Neural progenitor cell (in vitro differentiated cells): ENCODE measurements at regions not wholly inside any gene's neighbourhood (a gene's known extent, or its start where the extent isn't known, plus 50 kb on each side); places are given as distances from the start of the nearest gene placed in this dataset.
A peak's percentile ranks its signal among the peaks of the same experiment; 100 is the strongest.

Source experiments
- DNase-seq: peaks from one replicate; pipeline ENCODE4 v3.0.0-alpha.2; 2016; ENCODE audit warnings: low spot score
- H2AFZ ChIP-seq: fragments of 200-600 bp; sonication (generic); replicated peaks from 2 replicates; pipeline ENCODE4 v1.6.1; 2016; ENCODE audit warnings: antibody characterized with exemption
- H3F3A ChIP-seq: fragments of 200-600 bp; sonication (generic); 2 replicates; pipeline ENCODE4 v1.6.1; 2016; ENCODE audit warnings: antibody characterized with exemption, low read depth
- H3K27ac ChIP-seq: fragments of 200-600 bp; sonication (generic); 2 replicates; pipeline ENCODE4 v1.5.1; 2016; ENCODE audit warnings: mild to moderate bottlenecking
- H3K27me3 ChIP-seq: fragments of 200-600 bp; sonication (generic); 2 replicates; pipeline ENCODE4 v1.6.1; 2016; ENCODE audit warnings: mild to moderate bottlenecking, moderate library complexity
- H3K36me3 ChIP-seq: fragments of 200-600 bp; sonication (generic); 2 replicates; pipeline ENCODE4 v1.5.1; 2016
- H3K4me1 ChIP-seq: fragments of 200-600 bp; sonication (generic); 2 replicates; pipeline ENCODE4 v1.6.1; 2016; ENCODE audit warnings: mixed run types
- H3K4me2 ChIP-seq: fragments of 200-600 bp; sonication (generic); 2 replicates; pipeline ENCODE4 v1.6.1; 2016
- H3K4me3 ChIP-seq: fragments of 200-600 bp; sonication (generic); 2 replicates; pipeline ENCODE4 v1.5.1; 2016
- H3K79me2 ChIP-seq: fragments of 200-600 bp; sonication (generic); 2 replicates; pipeline ENCODE4 v1.6.1; 2016; ENCODE audit warnings: low read depth
- H3K9ac ChIP-seq: fragments of 200-600 bp; sonication (generic); 2 replicates; pipeline ENCODE4 v1.6.1; 2016
- H3K9me3 ChIP-seq: fragments of 200-600 bp; sonication (generic); 2 replicates; pipeline ENCODE4 v1.5.1; 2016; ENCODE audit warnings: low read depth
- H4K20me1 ChIP-seq: fragments of 200-600 bp; sonication (generic); 2 replicates; pipeline ENCODE4 v1.6.1; 2016; ENCODE audit warnings: low read depth
- H3K27ac Mint-ChIP-seq: 3 replicates; pipeline ENCODE4 v1.8.0; 2021; ENCODE audit warnings: mixed read lengths
- H3K27me3 Mint-ChIP-seq: 2 replicates; pipeline ENCODE4 v1.8.0; 2022; ENCODE audit warnings: low read depth, mild to moderate bottlenecking, inconsistent platforms, moderate library complexity, mixed read lengths; ENCODE audit not compliant: insufficient read depth
- H3K36me3 Mint-ChIP-seq: 3 replicates; pipeline ENCODE4 v1.8.0; 2021; ENCODE audit warnings: mixed read lengths
- H3K4me1 Mint-ChIP-seq: 3 replicates; pipeline ENCODE4 v1.8.0; 2021; ENCODE audit warnings: mixed read lengths
- H3K4me3 Mint-ChIP-seq: 3 replicates; pipeline ENCODE4 v1.8.0; 2021; ENCODE audit warnings: mild to moderate bottlenecking, moderate library complexity, mixed read lengths
- H3K9me3 Mint-ChIP-seq: 3 replicates; pipeline ENCODE4 v1.8.0; 2020; ENCODE audit warnings: mixed read lengths
- EZH2 ChIP-seq: fragments of 200-600 bp; sonication (generic); IDR thresholded peaks from 2 replicates; pipeline ENCODE4 v1.6.1; 2017; ENCODE audit warnings: antibody characterized with exemption, mild to moderate bottlenecking, moderate library complexity
- EZH2phosphoT487 ChIP-seq: fragments of 200-600 bp; sonication (generic); IDR thresholded peaks from 2 replicates; pipeline ENCODE4 v1.6.1; 2017; ENCODE audit warnings: antibody characterized with exemption
- TF ChIP-seq, protein P1 (sequence below): fragments of 200-600 bp; sonication (generic); IDR thresholded peaks from 2 replicates; pipeline ENCODE4 v1.5.1; 2017; ENCODE audit warnings: antibody characterized with exemption, mild to moderate bottlenecking

GRCh38 chr6:147133669-147134068, 70.5 kb upstream of the STXBP5 start:
- no peak overlapping the region for H3K27ac ChIP-seq
- no peaks in the 10 kb centered on the region for H3K27me3 ChIP-seq
- H3K36me3 ChIP-seq = no peaks in the 10 kb centered on the region
- no peaks in the 10 kb centered on the region for H3K36me3 Mint-ChIP-seq
- no peak overlapping the region for H3K4me3 Mint-ChIP-seq
- no peak overlapping the region for H3K9ac ChIP-seq
- peaks cover 12% of the 10 kb centered on the region for H3K4me1 Mint-ChIP-seq
- no peak overlapping the region for H2AFZ ChIP-seq
- TF ChIP-seq EZH2 (no peak), EZH2phosphoT487 (no peak)
- TF ChIP-seq, protein P1, sequence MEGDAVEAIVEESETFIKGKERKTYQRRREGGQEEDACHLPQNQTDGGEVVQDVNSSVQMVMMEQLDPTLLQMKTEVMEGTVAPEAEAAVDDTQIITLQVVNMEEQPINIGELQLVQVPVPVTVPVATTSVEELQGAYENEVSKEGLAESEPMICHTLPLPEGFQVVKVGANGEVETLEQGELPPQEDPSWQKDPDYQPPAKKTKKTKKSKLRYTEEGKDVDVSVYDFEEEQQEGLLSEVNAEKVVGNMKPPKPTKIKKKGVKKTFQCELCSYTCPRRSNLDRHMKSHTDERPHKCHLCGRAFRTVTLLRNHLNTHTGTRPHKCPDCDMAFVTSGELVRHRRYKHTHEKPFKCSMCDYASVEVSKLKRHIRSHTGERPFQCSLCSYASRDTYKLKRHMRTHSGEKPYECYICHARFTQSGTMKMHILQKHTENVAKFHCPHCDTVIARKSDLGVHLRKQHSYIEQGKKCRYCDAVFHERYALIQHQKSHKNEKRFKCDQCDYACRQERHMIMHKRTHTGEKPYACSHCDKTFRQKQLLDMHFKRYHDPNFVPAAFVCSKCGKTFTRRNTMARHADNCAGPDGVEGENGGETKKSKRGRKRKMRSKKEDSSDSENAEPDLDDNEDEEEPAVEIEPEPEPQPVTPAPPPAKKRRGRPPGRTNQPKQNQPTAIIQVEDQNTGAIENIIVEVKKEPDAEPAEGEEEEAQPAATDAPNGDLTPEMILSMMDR = no peak
- no peaks in the 10 kb centered on the region for H3K79me2 ChIP-seq
- no peak overlapping the region for H3K27ac Mint-ChIP-seq
- DNase-seq = no peak
- no peak overlapping the region for H3K4me2 ChIP-seq
- H3K9me3 ChIP-seq = no peaks in the 10 kb centered on the region
- no peaks in the 10 kb centered on the region for H3K9me3 Mint-ChIP-seq
- H3K4me1 ChIP-seq = peaks cover 23% of the 10 kb centered on the region
- H3F3A ChIP-seq = no peaks in the 10 kb centered on the region
- peaks cover 2% of the 10 kb centered on the region for H3K27me3 Mint-ChIP-seq
- H4K20me1 ChIP-seq = no peaks in the 10 kb centered on the region
- H3K4me3 ChIP-seq = no peak overlapping the region

DNA sequence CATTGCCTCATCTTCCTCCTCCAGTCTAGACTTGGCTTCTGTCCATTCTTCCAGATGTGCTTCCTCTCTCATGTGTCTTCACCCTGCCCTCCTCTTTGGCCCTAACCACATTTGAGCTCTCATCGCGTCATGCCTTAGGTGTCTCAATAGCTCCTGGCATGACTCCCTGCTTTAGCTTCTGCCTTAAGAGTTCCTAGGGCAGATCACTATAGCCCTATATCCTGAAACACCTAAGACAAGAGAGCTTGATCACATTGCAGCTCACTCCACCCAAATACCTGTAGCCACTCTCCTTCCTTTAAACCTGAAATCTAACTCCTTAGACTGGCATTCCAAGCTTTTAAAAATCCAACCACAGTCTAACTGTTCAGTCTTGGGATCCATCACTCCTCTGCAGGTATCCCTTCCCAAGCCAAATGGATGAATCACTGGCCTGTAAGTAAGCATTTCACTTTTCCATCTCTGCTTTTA, 69.0 kb upstream of the STXBP5 start:
- no peaks in the 10 kb centered on the region for H3K9me3 ChIP-seq
- H3F3A ChIP-seq = no peaks in the 10 kb centered on the region
- Mint-ChIP-seq H3K9me3 (no peaks in the 10 kb centered on the region), H3K4me3 (no peak overlapping the region), H3K36me3 (no peaks in the 10 kb centered on the region), H3K27ac (no peak overlapping the region), H3K27me3 (peaks cover 2% of the 10 kb centered on the region), H3K4me1 (peaks cover 12% of the 10 kb centered on the region)
- H3K27me3 ChIP-seq = no peaks in the 10 kb centered on the region
- TF ChIP-seq EZH2phosphoT487 (no peak), EZH2 (no peak)
- TF ChIP-seq, protein P1 = no peak
- peak overlapping the region; percentile 65 for H2AFZ ChIP-seq
- no peaks in the 10 kb centered on the region for H3K36me3 ChIP-seq
- H3K27ac ChIP-seq = no peak overlapping the region
- no peak overlapping the region for H3K4me3 ChIP-seq
- H3K4me2 ChIP-seq = no peak overlapping the region
- H3K79me2 ChIP-seq = no peaks in the 10 kb centered on the region
- no peaks in the 10 kb centered on the region for H4K20me1 ChIP-seq
- H3K4me1 ChIP-seq = peaks cover 23% of the 10 kb centered on the region
- no peak for DNase-seq
- no peak overlapping the region for H3K9ac ChIP-seq

DNA sequence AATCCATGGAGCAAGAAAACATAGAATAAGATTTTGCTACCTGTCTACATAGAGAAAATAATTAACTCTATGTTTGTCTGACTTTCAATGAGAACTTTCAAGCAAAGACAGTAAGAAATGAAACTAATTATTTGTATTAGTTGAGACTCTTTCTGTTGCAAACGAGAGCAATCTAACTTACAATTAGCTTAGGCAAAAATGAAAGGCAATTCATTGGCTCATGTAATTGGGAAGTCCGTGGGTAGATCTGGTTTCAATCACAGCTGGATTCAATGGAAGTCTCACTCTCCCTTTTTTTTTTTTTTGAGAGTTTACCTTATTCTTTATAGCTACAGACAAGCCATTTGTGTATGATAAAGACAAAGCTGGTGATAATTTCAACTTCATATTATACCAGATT, 68.2 kb upstream of the STXBP5 start:
- Histone ChIP-seq H3K27ac (no peak overlapping the region), H3K4me3 (no peak overlapping the region), H3K4me2 (peak overlapping the region; percentile 10), H4K20me1 (no peaks in the 10 kb centered on the region), H3K4me1 (peaks cover 23% of the 10 kb centered on the region), H3K36me3 (no peaks in the 10 kb centered on the region), H3K9ac (no peak overlapping the region), H3K27me3 (no peaks in the 10 kb centered on the region), H3K79me2 (no peaks in the 10 kb centered on the region), H2AFZ (peak overlapping the region; percentile 5), H3K9me3 (no peaks in the 10 kb centered on the region), H3F3A (no peaks in the 10 kb centered on the region)
- H3K27ac Mint-ChIP-seq = no peak overlapping the region
- peaks cover 2% of the 10 kb centered on the region for H3K27me3 Mint-ChIP-seq
- H3K4me3 Mint-ChIP-seq = no peak overlapping the region
- H3K9me3 Mint-ChIP-seq = no peaks in the 10 kb centered on the region
- H3K4me1 Mint-ChIP-seq = peaks cover 12% of the 10 kb centered on the region
- H3K36me3 Mint-ChIP-seq = no peaks in the 10 kb centered on the region
- TF ChIP-seq, protein P1 = no peak
- TF ChIP-seq EZH2 (no peak), EZH2phosphoT487 (no peak)
- DNase-seq = no peak
